ENCODE measurements at regions not wholly inside any gene's neighbourhood (a gene's known extent, or its start where the extent isn't known, plus 50 kb on each side); places are given as distances from the start of the nearest gene placed in this dataset.

GRCh38 chr6:132936646-132937045 is 122.3 kb downstream of the RPS12 start:
- Histone ChIP-seq H3K9me3 (ENCODE audit: control insufficient read depth, insufficient read depth, low read depth, low read length) (no peaks in the 10 kb centered on the region), H3K27ac (ENCODE audit: low read depth, low read length) (no peak overlapping the region), H3K36me3 (ENCODE audit: control insufficient read depth, insufficient read depth, low read length) (no peaks in the 10 kb centered on the region), H3K9ac (ENCODE audit: low read length) (no peak overlapping the region), H3K4me1 (ENCODE audit: control insufficient read depth, insufficient read depth, low read length) (no peaks in the 10 kb centered on the region; the same call in 1 of the 2 replicates), H3K27me3 (ENCODE audit: control insufficient read depth, insufficient read depth, low read length) (no peaks in the 10 kb centered on the region), H3K4me3 (ENCODE audit: low read depth, low read length) (no peak overlapping the region)

DNA sequence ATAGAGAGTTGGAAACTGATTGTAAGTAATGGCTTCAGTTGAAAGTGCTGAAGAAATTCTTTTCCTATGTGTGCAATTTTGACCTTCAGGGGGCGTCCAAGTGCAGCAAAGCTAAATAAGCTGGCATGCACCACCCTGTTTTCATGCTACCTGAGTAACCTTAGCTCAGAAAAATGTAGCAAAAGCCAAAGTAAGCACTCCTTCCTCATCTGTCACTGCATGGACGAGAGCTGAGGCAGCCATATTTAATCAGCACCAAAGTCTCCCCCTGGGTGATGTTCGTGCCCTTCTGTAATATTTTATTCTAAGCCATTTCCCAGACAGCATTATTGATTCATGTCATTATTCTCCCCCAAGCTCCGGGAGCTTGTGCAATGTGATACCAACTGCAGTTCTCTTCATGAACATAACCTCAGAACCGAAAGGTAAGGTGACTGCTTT is 123.1 kb downstream of the RPS12 start:
- H3K4me3 ChIP-seq (ENCODE audit: low read depth, low read length) = no peak overlapping the region
- no peaks in the 10 kb centered on the region; the same call in 1 of the 2 replicates for H3K4me1 ChIP-seq (ENCODE audit: control insufficient read depth, insufficient read depth, low read length)
- H3K36me3 ChIP-seq (ENCODE audit: control insufficient read depth, insufficient read depth, low read length) = no peaks in the 10 kb centered on the region
- H3K9me3 ChIP-seq (ENCODE audit: control insufficient read depth, insufficient read depth, low read depth, low read length) = no peaks in the 10 kb centered on the region
- no peak overlapping the region for H3K27ac ChIP-seq (ENCODE audit: low read depth, low read length)
- H3K9ac ChIP-seq (ENCODE audit: low read length) = no peak overlapping the region
- H3K27me3 ChIP-seq (ENCODE audit: control insufficient read depth, insufficient read depth, low read length) = no peaks in the 10 kb centered on the region

GRCh38 chr6:132948889-132949288 is 134.5 kb downstream of the RPS12 start:
- Histone ChIP-seq H3K36me3 (ENCODE audit: control insufficient read depth, insufficient read depth, low read length) (no peaks in the 10 kb centered on the region), H3K4me1 (ENCODE audit: control insufficient read depth, insufficient read depth, low read length) (no peaks in the 10 kb centered on the region), H3K9ac (ENCODE audit: low read length) (no peak overlapping the region), H3K4me3 (ENCODE audit: low read depth, low read length) (no peak overlapping the region), H3K27ac (ENCODE audit: low read depth, low read length) (no peak overlapping the region), H3K27me3 (ENCODE audit: control insufficient read depth, insufficient read depth, low read length) (no peaks in the 10 kb centered on the region), H3K9me3 (ENCODE audit: control insufficient read depth, insufficient read depth, low read depth, low read length) (no peaks in the 10 kb centered on the region)

DNA sequence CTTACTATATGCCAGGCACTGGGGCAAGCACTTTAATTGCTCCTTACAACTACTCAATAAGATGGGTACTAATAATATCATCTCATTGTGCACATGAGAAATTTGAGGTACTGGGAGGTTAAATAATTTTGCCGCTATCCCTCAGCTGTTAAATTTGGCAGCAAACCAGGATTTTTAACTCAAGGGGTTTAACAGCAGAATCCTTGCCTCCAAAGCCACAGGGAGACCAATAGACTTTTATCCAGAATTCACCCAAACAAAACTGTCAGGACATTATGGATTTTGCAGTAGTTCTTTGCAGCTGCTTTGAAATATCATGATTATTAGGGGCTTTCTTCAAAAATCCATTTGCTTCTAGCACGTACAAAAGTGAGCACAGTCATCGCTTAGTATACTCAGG is 136.2 kb downstream of the RPS12 start:
- Histone ChIP-seq H3K27me3 (ENCODE audit: control insufficient read depth, insufficient read depth, low read length) (no peaks in the 10 kb centered on the region), H3K9ac (ENCODE audit: low read length) (no peak overlapping the region), H3K9me3 (ENCODE audit: control insufficient read depth, insufficient read depth, low read depth, low read length) (no peaks in the 10 kb centered on the region), H3K4me3 (ENCODE audit: low read depth, low read length) (no peak overlapping the region), H3K27ac (ENCODE audit: low read depth, low read length) (no peak overlapping the region), H3K36me3 (ENCODE audit: control insufficient read depth, insufficient read depth, low read length) (no peaks in the 10 kb centered on the region), H3K4me1 (ENCODE audit: control insufficient read depth, insufficient read depth, low read length) (no peaks in the 10 kb centered on the region)

DNA sequence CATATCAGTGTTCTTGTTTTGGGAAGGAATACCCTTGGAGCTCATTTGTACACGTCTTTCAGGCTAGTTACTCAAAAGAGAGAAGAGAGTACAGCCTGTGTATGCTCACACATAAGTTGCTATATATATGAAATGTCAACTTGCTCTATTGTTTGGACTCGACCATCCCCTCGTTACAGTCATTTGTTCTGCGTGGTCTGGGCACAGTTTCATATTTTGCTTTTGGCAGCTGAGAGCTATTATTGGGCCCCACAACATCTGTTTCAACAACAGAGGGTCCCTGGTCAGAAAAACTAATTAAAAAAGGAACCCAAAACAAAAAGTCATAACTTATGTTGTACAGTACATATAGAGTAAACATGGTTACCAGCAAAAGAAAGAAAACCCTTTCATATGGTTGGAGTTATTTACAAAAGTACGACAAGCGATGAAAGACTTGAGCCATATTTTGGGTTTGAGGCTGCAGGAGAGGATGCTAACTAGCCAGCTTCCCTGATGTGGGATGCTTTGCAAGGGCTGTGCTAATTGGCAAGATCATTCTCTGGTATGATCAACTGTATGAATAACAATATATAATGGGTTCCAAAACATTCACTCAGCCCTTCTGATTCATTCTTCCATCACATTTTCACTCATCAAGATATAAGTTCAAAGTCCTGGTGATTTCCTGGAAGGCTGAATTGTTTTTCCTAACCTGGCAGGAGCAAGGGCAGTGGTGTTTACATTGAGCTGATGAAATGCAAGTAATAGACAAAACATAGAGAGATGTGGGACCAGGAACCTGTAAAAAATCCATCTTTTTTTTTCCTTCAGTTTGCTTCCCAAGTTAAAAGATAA is 137.9 kb downstream of the RPS12 start:
- Histone ChIP-seq H3K9ac (ENCODE audit: low read length) (no peak overlapping the region), H3K27ac (ENCODE audit: low read depth, low read length) (no peak overlapping the region), H3K27me3 (ENCODE audit: control insufficient read depth, insufficient read depth, low read length) (no peaks in the 10 kb centered on the region), H3K4me3 (ENCODE audit: low read depth, low read length) (no peak overlapping the region), H3K36me3 (ENCODE audit: control insufficient read depth, insufficient read depth, low read length) (no peaks in the 10 kb centered on the region), H3K9me3 (ENCODE audit: control insufficient read depth, insufficient read depth, low read depth, low read length) (no peaks in the 10 kb centered on the region), H3K4me1 (ENCODE audit: control insufficient read depth, insufficient read depth, low read length) (no peaks in the 10 kb centered on the region)

DNA sequence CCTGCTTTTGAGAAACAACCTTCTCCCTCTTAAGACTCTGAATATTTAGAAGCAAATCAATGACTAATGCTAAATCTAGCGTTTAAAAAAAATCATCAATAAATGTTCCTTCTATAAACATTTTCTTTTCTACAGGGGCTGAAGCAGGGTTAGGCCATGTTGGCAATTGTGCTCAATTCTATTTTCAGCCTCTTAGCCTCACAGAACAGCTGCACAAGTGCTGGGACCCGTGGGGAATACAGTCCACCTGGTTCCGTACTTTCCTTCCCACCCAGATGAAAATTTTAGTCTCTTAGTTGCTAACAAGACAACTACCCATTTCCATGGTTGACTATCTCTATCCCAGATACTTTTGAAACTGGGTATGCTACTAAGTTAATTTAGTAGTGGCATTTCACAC is 138.6 kb downstream of the RPS12 start:
- no peaks in the 10 kb centered on the region for H3K9me3 ChIP-seq (ENCODE audit: control insufficient read depth, insufficient read depth, low read depth, low read length)
- no peaks in the 10 kb centered on the region for H3K4me1 ChIP-seq (ENCODE audit: control insufficient read depth, insufficient read depth, low read length)
- no peak overlapping the region for H3K27ac ChIP-seq (ENCODE audit: low read depth, low read length)
- no peak overlapping the region for H3K9ac ChIP-seq (ENCODE audit: low read length)
- no peaks in the 10 kb centered on the region for H3K36me3 ChIP-seq (ENCODE audit: control insufficient read depth, insufficient read depth, low read length)
- no peaks in the 10 kb centered on the region for H3K27me3 ChIP-seq (ENCODE audit: control insufficient read depth, insufficient read depth, low read length)
- no peak overlapping the region for H3K4me3 ChIP-seq (ENCODE audit: low read depth, low read length)

- H3K27ac ChIP-seq (ENCODE audit: low read depth, low read length) = no peak overlapping the region
- H3K36me3 ChIP-seq (ENCODE audit: control insufficient read depth, insufficient read depth, low read length) = no peaks in the 10 kb centered on the region
- no peaks in the 10 kb centered on the region for H3K4me1 ChIP-seq (ENCODE audit: control insufficient read depth, insufficient read depth, low read length)
- no peak overlapping the region for H3K9ac ChIP-seq (ENCODE audit: low read length)
- no peaks in the 10 kb centered on the region; the same call in 1 of the 2 replicates for H3K27me3 ChIP-seq (ENCODE audit: control insufficient read depth, insufficient read depth, low read length)
- H3K4me3 ChIP-seq (ENCODE audit: low read depth, low read length) = no peak overlapping the region
- no peaks in the 10 kb centered on the region for H3K9me3 ChIP-seq (ENCODE audit: control insufficient read depth, insufficient read depth, low read depth, low read length)
Measured at GRCh38 chr6:132954222-132954621, 139.9 kb downstream of the RPS12 start.

DNA sequence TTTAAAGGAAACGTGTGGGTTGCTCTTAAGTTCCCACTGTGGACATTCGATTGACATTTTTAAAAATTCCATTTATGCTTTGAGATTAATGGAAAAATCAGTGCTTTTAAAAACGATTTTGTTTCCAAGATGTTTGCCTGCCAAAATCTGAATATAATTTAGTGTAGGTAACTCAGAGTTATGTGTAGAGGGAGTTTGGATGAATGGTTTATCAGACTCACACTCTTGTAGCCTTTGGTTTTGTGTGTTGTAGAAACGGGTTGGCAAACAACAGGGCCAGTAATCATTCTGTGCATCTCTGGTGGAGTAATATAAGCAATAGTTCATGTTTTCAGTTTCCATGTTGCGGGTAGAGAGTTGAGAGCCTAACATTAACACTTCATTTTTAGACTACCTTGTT is 140.6 kb downstream of the RPS12 start:
- H3K27me3 ChIP-seq (ENCODE audit: control insufficient read depth, insufficient read depth, low read length) = no peaks in the 10 kb centered on the region; the same call in 1 of the 2 replicates
- H3K9ac ChIP-seq (ENCODE audit: low read length) = no peak overlapping the region
- H3K9me3 ChIP-seq (ENCODE audit: control insufficient read depth, insufficient read depth, low read depth, low read length) = no peaks in the 10 kb centered on the region
- H3K4me3 ChIP-seq (ENCODE audit: low read depth, low read length) = no peak overlapping the region
- H3K4me1 ChIP-seq (ENCODE audit: control insufficient read depth, insufficient read depth, low read length) = no peaks in the 10 kb centered on the region
- H3K27ac ChIP-seq (ENCODE audit: low read depth, low read length) = no peak overlapping the region
- no peaks in the 10 kb centered on the region for H3K36me3 ChIP-seq (ENCODE audit: control insufficient read depth, insufficient read depth, low read length)

DNA sequence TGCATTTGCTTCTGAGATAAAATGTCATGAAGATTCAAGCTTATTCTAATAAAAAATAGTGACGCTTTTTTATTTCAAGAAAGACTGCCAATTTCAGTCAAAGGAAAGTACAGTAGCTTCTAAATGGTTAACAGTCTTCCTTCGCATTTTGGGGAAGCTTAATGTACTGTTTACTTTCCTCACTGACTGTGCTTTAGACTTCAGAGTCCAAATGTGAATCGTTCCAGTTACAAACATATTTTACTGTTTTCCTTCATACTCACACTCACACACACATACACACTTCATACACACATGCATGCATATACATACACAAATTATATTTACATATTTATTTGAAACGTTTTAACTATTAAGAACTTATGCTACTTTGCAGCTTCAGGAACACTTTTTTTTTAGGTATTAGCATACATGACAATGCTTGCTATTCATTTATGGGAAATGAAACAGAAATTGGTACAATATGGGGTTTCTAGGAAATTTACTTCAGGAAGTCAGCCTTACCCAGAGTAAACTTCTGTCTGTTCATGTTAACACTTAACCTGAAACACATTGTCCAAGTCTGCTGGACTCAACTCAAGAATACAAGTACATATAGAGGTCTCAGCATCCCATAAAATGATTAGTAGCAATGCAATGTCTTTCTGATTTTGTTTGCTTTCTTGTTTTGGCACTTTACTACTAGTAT is 145.4 kb downstream of the RPS12 start:
- H3K4me3 ChIP-seq (ENCODE audit: low read depth, low read length) = no peak overlapping the region
- peaks cover 15% of the 10 kb centered on the region for H3K4me1 ChIP-seq (ENCODE audit: control insufficient read depth, insufficient read depth, low read length)

DNA sequence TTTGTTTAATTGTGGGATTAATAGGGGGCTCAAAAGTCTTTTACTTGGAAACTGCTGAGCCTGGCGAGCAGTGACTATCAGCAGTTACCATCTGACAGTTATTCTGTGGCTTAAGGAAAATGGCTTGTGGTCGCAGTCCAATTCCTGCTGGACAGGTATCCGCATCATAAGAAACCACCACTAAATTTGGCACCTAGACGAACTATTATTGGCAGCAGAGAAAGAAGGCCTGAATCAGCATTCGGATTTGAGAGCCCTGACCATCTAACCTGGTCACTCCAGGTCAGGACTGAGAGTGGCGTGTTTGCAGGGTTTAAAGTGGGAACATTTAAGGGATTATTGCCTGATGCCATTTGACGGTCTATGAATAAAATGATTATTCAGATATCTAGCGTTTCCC is 146.4 kb downstream of the RPS12 start:
- Histone ChIP-seq H3K36me3 (ENCODE audit: control insufficient read depth, insufficient read depth, low read length) (no peaks in the 10 kb centered on the region), H3K27me3 (ENCODE audit: control insufficient read depth, insufficient read depth, low read length) (no peaks in the 10 kb centered on the region; the same call in 1 of the 2 replicates), H3K27ac (ENCODE audit: low read depth, low read length) (no peak overlapping the region), H3K9me3 (ENCODE audit: control insufficient read depth, insufficient read depth, low read depth, low read length) (no peaks in the 10 kb centered on the region), H3K4me3 (ENCODE audit: low read depth, low read length) (no peak overlapping the region), H3K9ac (ENCODE audit: low read length) (no peak overlapping the region), H3K4me1 (ENCODE audit: control insufficient read depth, insufficient read depth, low read length) (peaks cover 15% of the 10 kb centered on the region)

More for the DNA sequence above, 145.4 kb downstream of the RPS12 start:
- no peaks in the 10 kb centered on the region for H3K36me3 ChIP-seq (ENCODE audit: control insufficient read depth, insufficient read depth, low read length)
- no peaks in the 10 kb centered on the region for H3K9me3 ChIP-seq (ENCODE audit: control insufficient read depth, insufficient read depth, low read depth, low read length)
- H3K27me3 ChIP-seq (ENCODE audit: control insufficient read depth, insufficient read depth, low read length) = no peaks in the 10 kb centered on the region; the same call in 1 of the 2 replicates
- no peak overlapping the region for H3K9ac ChIP-seq (ENCODE audit: low read length)
- H3K27ac ChIP-seq (ENCODE audit: low read depth, low read length) = no peak overlapping the region

GRCh38 chr6:132961122-132961521 is 146.8 kb downstream of the RPS12 start:
- Histone ChIP-seq H3K36me3 (ENCODE audit: control insufficient read depth, insufficient read depth, low read length) (no peaks in the 10 kb centered on the region), H3K27ac (ENCODE audit: low read depth, low read length) (no peak overlapping the region), H3K9me3 (ENCODE audit: control insufficient read depth, insufficient read depth, low read depth, low read length) (no peaks in the 10 kb centered on the region), H3K4me3 (ENCODE audit: low read depth, low read length) (no peak overlapping the region), H3K4me1 (ENCODE audit: control insufficient read depth, insufficient read depth, low read length) (peaks cover 15% of the 10 kb centered on the region), H3K27me3 (ENCODE audit: control insufficient read depth, insufficient read depth, low read length) (no peaks in the 10 kb centered on the region; the same call in 1 of the 2 replicates), H3K9ac (ENCODE audit: low read length) (no peak overlapping the region)

Data from HUES6 (cell line).